HG02852 (cell line): ENCODE measurements at regions not wholly inside any gene's neighbourhood (a gene's known extent, or its start where the extent isn't known, plus 50 kb on each side); places are given as distances from the start of the nearest gene placed in this dataset.

ENCODE experiments used
- ATAC-seq: cut with Tn5 transposase; IDR thresholded peaks from one replicate; pipeline ENCODE4 v1.9.1; 2021; ENCODE audit warnings: mild to moderate bottlenecking, moderate library complexity; ENCODE audit not compliant: unreplicated experiment

GRCh38 chrX:69232945-69233344 lies 67.7 kb upstream of the PJA1 start:
- ATAC-seq: no peak

GRCh38 chrX:69231903-69232302 lies 66.7 kb upstream of the PJA1 start:
- no peak for ATAC-seq

- ATAC-seq: no peak
These were observed 64.2 kb upstream of the PJA1 start for GRCh38 chrX:69229436-69229835.

- no peak for ATAC-seq
These were observed 63.5 kb upstream of the PJA1 start for GRCh38 chrX:69228732-69229131.

- ATAC-seq: no peak
These were observed 61.4 kb upstream of the PJA1 start for GRCh38 chrX:69226459-69227158.

GRCh38 chrX:69222103-69223090 lies 57.1 kb upstream of the PJA1 start:
- peak; percentile 73 for ATAC-seq

GRCh38 chrX:69221239-69222102 lies 56.2 kb upstream of the PJA1 start:
- ATAC-seq: no peak

- ATAC-seq: no peak
These were observed 53.2 kb upstream of the PJA1 start for GRCh38 chrX:69218407-69218997.

GRCh38 chrX:69216911-69217310 lies 51.7 kb upstream of the PJA1 start:
- ATAC-seq: no peak

- no peak for ATAC-seq
These were observed 51.2 kb upstream of the PJA1 start for GRCh38 chrX:69216446-69216845.

- ATAC-seq: no peak
These were observed 50.1 kb upstream of the PJA1 start for GRCh38 chrX:69215161-69215875.
